ENCODE measurements at regions not wholly inside any gene's neighbourhood (a gene's known extent, or its start where the extent isn't known, plus 50 kb on each side); places are given as distances from the start of the nearest gene placed in this dataset.

GRCh38 chr15:46930426-46930825 is 786.9 kb upstream of the SEMA6D start:
- TF ChIP-seq REST (IDR thresholded peaks at IDR 0.05; ENCODE audit: insufficient read depth in 1 of 2, low read depth in 2 of 2, low read length in 2 of 2) (no peak), POLR2AphosphoS5 (IDR thresholded peaks at IDR 0.05; ENCODE audit: low read depth, low read length) (no peak)
